Naive thymus-derived CD8-positive, alpha-beta T cell (primary cell): ENCODE measurements at regions not wholly inside any gene's neighbourhood (a gene's known extent, or its start where the extent isn't known, plus 50 kb on each side); places are given as distances from the start of the nearest gene placed in this dataset.

ENCODE experiments used
- ATAC-seq, 2 donors: fragments of 150-1000 bp; cut with Tn5 transposase in 1 of 2; sonication (Bioruptor Pico), chemical (Tn5 transposase) in 1 of 2; 1 replicate in 1 of 2; 2 replicates in 1 of 2; pipeline ENCODE4 v1.10.0; 2021; ENCODE audit warnings: mild to moderate bottlenecking in 2 of 2, moderate library complexity in 2 of 2
- POLR2A ChIA-PET: fragments of 350-600 bp; sonication (Branson Sonifier 250); formaldehyde crosslinking; loops from one replicate; lab custom pipeline; 2021; ENCODE audit warnings: antibody characterized with exemption; lab: Charles Lee
- DNase-seq, 10 donors: peaks; one replicate each; pipeline versions ENCODE4 v3.0.0 to v3.0.0-alpha.2; 2020 to 2022
- H3K27ac Mint-ChIP-seq, 10 donors: one replicate each; pipeline ENCODE4 v1.8.0; 2020 to 2022; ENCODE audit warnings: mild to moderate bottlenecking in 10 of 10, mixed read lengths in 10 of 10, moderate library complexity in 4 of 10, inconsistent platforms in 1 of 10
- H3K27me3 Mint-ChIP-seq, 5 donors: one replicate each; pipeline ENCODE4 v1.8.0; 2021 to 2022; ENCODE audit warnings: mixed read lengths in 5 of 5
- H3K36me3 Mint-ChIP-seq, 3 donors: one replicate each; pipeline ENCODE4 v1.8.0; 2020 to 2022; ENCODE audit warnings: mixed read lengths in 3 of 3, mild to moderate bottlenecking in 2 of 3, inconsistent platforms in 1 of 3
- H3K4me1 Mint-ChIP-seq, 4 donors: one replicate each; pipeline ENCODE4 v1.8.0; 2021 to 2022; ENCODE audit warnings: mixed read lengths in 4 of 4
- H3K4me3 Mint-ChIP-seq, 10 donors: one replicate each; pipeline ENCODE4 v1.8.0; 2020 to 2022; ENCODE audit warnings: mild to moderate bottlenecking in 10 of 10, mixed read lengths in 10 of 10, moderate library complexity in 6 of 10, inconsistent platforms in 1 of 10
- H3K9me3 Mint-ChIP-seq, 9 donors: one replicate each; pipeline ENCODE4 v1.8.0; 2020 to 2022; ENCODE audit warnings: mixed read lengths in 9 of 9, mild to moderate bottlenecking in 3 of 9, inconsistent platforms in 1 of 9, moderate library complexity in 1 of 9

- no peak for ATAC-seq
- peaks cover 0 to 4% (median 0%) of the 10 kb centered on the region in 9 donors for H3K9me3 Mint-ChIP-seq
- no peak overlapping the region for H3K27ac Mint-ChIP-seq
- POLR2A ChIA-PET: no interaction called here
- no peak overlapping the region for H3K4me3 Mint-ChIP-seq
- H3K36me3 Mint-ChIP-seq: no peaks in the 10 kb centered on the region
- H3K27me3 Mint-ChIP-seq: peaks cover 0 to 11% (median 2%) of the 10 kb centered on the region in 5 donors
- no peak for DNase-seq
- H3K4me1 Mint-ChIP-seq: peaks cover 0 to 16% (median 0%) of the 10 kb centered on the region in 4 donors
Measured at GRCh38 chr18:10399465-10399864, 55.0 kb upstream of the APCDD1 start.

- Mint-ChIP-seq H3K27ac (peak overlapping the region in 1 of 10 donors; percentile 18), H3K27me3 (peaks cover 0 to 11% (median 4%) of the 10 kb centered on the region in 5 donors), H3K4me3 (no peak overlapping the region), H3K4me1 (peaks cover 0 to 16% (median 0%) of the 10 kb centered on the region in 4 donors), H3K36me3 (no peaks in the 10 kb centered on the region), H3K9me3 (no peaks in the 10 kb centered on the region)
- ATAC-seq: no peak
- POLR2A ChIA-PET: no interaction called here
- DNase-seq: no peak
Measured at GRCh38 chr18:10400534-10401307, 53.7 kb upstream of the APCDD1 start.

- ATAC-seq (no peak), DNase-seq (no peak)
- Mint-ChIP-seq H3K27me3 (peaks cover 0 to 11% (median 6%) of the 10 kb centered on the region in 5 donors), H3K4me3 (no peak overlapping the region), H3K9me3 (no peaks in the 10 kb centered on the region), H3K27ac (no peak overlapping the region), H3K4me1 (peaks cover 0 to 16% (median 0%) of the 10 kb centered on the region in 4 donors), H3K36me3 (no peaks in the 10 kb centered on the region)
- POLR2A ChIA-PET: no interaction called here
Measured at GRCh38 chr18:10401521-10401920, 52.9 kb upstream of the APCDD1 start.

GRCh38 chr18:10401930-10402329 is 52.5 kb upstream of the APCDD1 start:
- Mint-ChIP-seq H3K27me3 (peaks cover 0 to 11% (median 6%) of the 10 kb centered on the region in 5 donors), H3K36me3 (no peaks in the 10 kb centered on the region)

GRCh38 chr18:10402871-10403559 is 51.4 kb upstream of the APCDD1 start:
- Mint-ChIP-seq H3K4me3 (no peak overlapping the region), H3K27me3 (peaks cover 0 to 11% (median 6%) of the 10 kb centered on the region in 5 donors), H3K36me3 (no peaks in the 10 kb centered on the region), H3K4me1 (peaks cover 0 to 16% (median 0%) of the 10 kb centered on the region in 4 donors), H3K9me3 (no peaks in the 10 kb centered on the region), H3K27ac (no peak overlapping the region)
- POLR2A ChIA-PET: no interaction called here
- no peak for ATAC-seq
- DNase-seq: no peak

More at GRCh38 chr18:10401930-10402329, 52.5 kb upstream of the APCDD1 start:
- POLR2A ChIA-PET: no interaction called here
- H3K4me3 Mint-ChIP-seq: no peak overlapping the region
- DNase-seq: no peak
- H3K9me3 Mint-ChIP-seq: no peaks in the 10 kb centered on the region
- H3K27ac Mint-ChIP-seq: no peak overlapping the region
- peaks cover 0 to 16% (median 0%) of the 10 kb centered on the region in 4 donors for H3K4me1 Mint-ChIP-seq
- no peak for ATAC-seq

GRCh38 chr18:10403708-10404107 is 50.7 kb upstream of the APCDD1 start:
- POLR2A ChIA-PET: no interaction called here
- H3K9me3 Mint-ChIP-seq: no peaks in the 10 kb centered on the region
- no peak overlapping the region for H3K4me3 Mint-ChIP-seq
- ATAC-seq: no peak
- H3K36me3 Mint-ChIP-seq: no peaks in the 10 kb centered on the region
- H3K27me3 Mint-ChIP-seq: peaks cover 0 to 11% (median 6%) of the 10 kb centered on the region in 5 donors
- H3K27ac Mint-ChIP-seq: no peak overlapping the region
- peaks cover 0 to 16% (median 0%) of the 10 kb centered on the region in 4 donors for H3K4me1 Mint-ChIP-seq
- no peak for DNase-seq

GRCh38 chr18:10404168-10404567 is 50.3 kb upstream of the APCDD1 start:
- POLR2A ChIA-PET: no interaction called here
- Mint-ChIP-seq H3K27me3 (peaks cover 0 to 11% (median 6%) of the 10 kb centered on the region in 5 donors), H3K9me3 (no peaks in the 10 kb centered on the region), H3K4me1 (peaks cover 0 to 16% (median 0%) of the 10 kb centered on the region in 4 donors), H3K27ac (no peak overlapping the region), H3K36me3 (no peaks in the 10 kb centered on the region), H3K4me3 (no peak overlapping the region)
- DNase-seq (no peak), ATAC-seq (no peak)
